ENCODE measurements at regions not wholly inside any gene's neighbourhood (a gene's known extent, or its start where the extent isn't known, plus 50 kb on each side); places are given as distances from the start of the nearest gene placed in this dataset.
"Not testable (repeated sequence)": the region's sequence is repeated elsewhere in the genome, so short reads cannot be mapped to it uniquely, and the experiment has no call there.

DNA sequence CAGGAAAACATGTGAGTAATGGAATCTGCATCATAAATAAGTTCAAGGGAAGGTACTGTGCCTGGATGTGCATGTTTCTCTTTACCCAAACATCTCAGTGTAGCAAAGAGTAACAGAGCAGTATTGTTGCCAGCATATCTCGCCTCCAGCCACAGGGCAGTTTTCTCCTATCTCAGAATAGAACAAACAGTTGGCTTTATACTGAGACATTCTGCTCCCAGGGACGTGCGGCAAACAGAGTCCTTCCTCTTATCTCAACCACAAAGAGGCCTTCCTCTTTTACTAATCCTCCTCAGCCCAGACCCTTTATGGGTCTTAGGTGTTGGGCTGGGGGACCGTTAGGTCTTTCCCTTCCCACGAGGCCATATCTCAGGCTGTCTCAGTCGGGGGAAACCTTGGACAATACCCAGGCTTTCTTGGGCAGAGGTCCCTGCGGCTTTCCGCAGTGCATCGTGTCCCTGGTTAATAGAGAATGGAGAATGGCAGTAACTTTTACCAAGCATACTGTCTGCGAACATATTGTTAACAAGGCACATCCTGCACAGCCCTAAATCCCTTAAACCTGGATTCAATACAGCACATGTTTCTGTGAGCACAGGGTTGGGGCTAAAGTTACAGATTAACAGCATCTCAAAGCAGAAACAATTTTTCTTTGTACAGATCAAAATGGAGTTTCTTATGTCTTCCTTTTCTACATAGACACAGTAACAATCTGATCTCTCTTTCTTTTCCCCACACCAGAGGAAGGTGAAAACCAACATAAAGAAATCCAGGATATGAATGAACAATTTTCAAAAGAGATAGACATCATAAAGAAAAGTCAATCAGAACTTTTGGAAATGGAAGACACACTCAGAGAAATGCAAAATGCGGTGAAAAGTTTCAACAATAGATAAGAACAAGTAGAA is 181.9 kb upstream of the KYNU start:
- WGBS (ENCODE audit: extremely low coverage, insufficient read length, low lambda C conversion rate): no CpG with 5 or more reads among the region's 11 CpGs
- H2BK12ac ChIP-seq (ENCODE audit: insufficient read length, low read depth, low read length); H3K9me3 Mint-ChIP-seq; H3K27me3 Mint-ChIP-seq (ENCODE audit: low read depth); H3T11ph ChIP-seq (ENCODE audit: low read length); H4K91ac ChIP-seq (ENCODE audit: insufficient read length, low read depth, low read length); H3K14ac ChIP-seq (ENCODE audit: insufficient read depth, low read length); DNase-seq; H3K4me1 ChIP-seq (ENCODE audit: insufficient read depth, low read length); H2BK120ac ChIP-seq (ENCODE audit: low read depth, low read length, poor library complexity, severe bottlenecking); H2AK5ac ChIP-seq (ENCODE audit: insufficient read length, low read length); H3K27me3 ChIP-seq (ENCODE audit: insufficient read depth, low read length); H3K27ac ChIP-seq (ENCODE audit: insufficient read length, low read depth, low read length); H3K56ac ChIP-seq (ENCODE audit: insufficient read length, low read depth, low read length); H3K4ac ChIP-seq (ENCODE audit: low read depth, low read length); H4K8ac ChIP-seq (replicated peaks; ENCODE audit: insufficient read length, low read depth, low read length); H3K27ac Mint-ChIP-seq; H4K5ac ChIP-seq (ENCODE audit: insufficient read length, low read depth, low read length); H2BK5ac ChIP-seq (ENCODE audit: insufficient read length, low read length); H3K18ac ChIP-seq (ENCODE audit: insufficient read length, low read depth, low read length); H3K9ac ChIP-seq (ENCODE audit: extremely low read depth, insufficient read length, low read length); H2AFZ ChIP-seq (ENCODE audit: low read length); H2BK20ac ChIP-seq (ENCODE audit: low read depth, low read length, poor library complexity, severe bottlenecking); H3K79me1 ChIP-seq (ENCODE audit: insufficient read depth, low read depth, low read length, poor library complexity, severe bottlenecking); H3K9me3 ChIP-seq (ENCODE audit: control insufficient read depth, low read depth, low read length); H2BK15ac ChIP-seq (ENCODE audit: low read depth, low read length); H3K79me2 ChIP-seq (ENCODE audit: insufficient read depth, low read length); H4K20me1 ChIP-seq (ENCODE audit: control insufficient read depth, insufficient read depth, insufficient read length); H3K4me2 ChIP-seq (ENCODE audit: insufficient read depth, insufficient read length, low read length); H3K23me2 ChIP-seq (ENCODE audit: insufficient read length, low read depth, low read length, poor library complexity, severe bottlenecking); H3K36me3 Mint-ChIP-seq (ENCODE audit: insufficient read depth in 1 of 3, low read depth in 3 of 3); H3K23ac ChIP-seq (ENCODE audit: insufficient read length, low read depth, low read length); H3K4me3 Mint-ChIP-seq: not testable (repeated sequence)
- H3K4me1 Mint-ChIP-seq: peaks cover 16 to 23% of the 10 kb centered on the region in 2 experiments

Data from H9 (cell line).